Mesenchymal stem cell (in vitro differentiated cells and primary cell): ENCODE measurements at regions not wholly inside any gene's neighbourhood (a gene's known extent, or its start where the extent isn't known, plus 50 kb on each side); places are given as distances from the start of the nearest gene placed in this dataset.

ENCODE experiments used
- DNase-seq: peaks from one replicate; pipeline ENCODE4 v3.0.0-alpha.2; 2013
- H2AFZ ChIP-seq: one replicate; pipeline ENCODE4 v1.6.1; 2013; ENCODE audit warnings: low read depth, mild to moderate bottlenecking, control low read depth, inconsistent platforms, low read length, moderate library complexity
- H2AK5ac ChIP-seq: 2 replicates; pipeline ENCODE4 v1.6.1; 2013; ENCODE audit warnings: low read length, moderate library complexity, mild to moderate bottlenecking, inconsistent platforms; ENCODE audit not compliant: severe bottlenecking
- H2BK120ac ChIP-seq: one replicate; pipeline ENCODE4 v1.6.1; 2013; ENCODE audit warnings: low read depth, mild to moderate bottlenecking, inconsistent platforms, low read length, moderate library complexity
- H2BK12ac ChIP-seq, 2 experiments: one replicate each; pipeline ENCODE4 v1.6.1; 2013; ENCODE audit warnings: inconsistent platforms in 2 of 2, low read length in 2 of 2, mild to moderate bottlenecking in 2 of 2, moderate library complexity in 2 of 2, control low read depth in 1 of 2
- H2BK15ac ChIP-seq: one replicate; pipeline ENCODE4 v1.6.1; 2013; ENCODE audit warnings: mild to moderate bottlenecking, low read depth, inconsistent platforms; ENCODE audit not compliant: poor library complexity, severe bottlenecking
- H2BK5ac ChIP-seq: 2 replicates; pipeline ENCODE4 v1.6.1; 2013; ENCODE audit warnings: low read depth, mild to moderate bottlenecking, low read length, control low read depth, inconsistent platforms; ENCODE audit not compliant: poor library complexity, severe bottlenecking
- H3K14ac ChIP-seq, 2 experiments: one replicate each; pipeline ENCODE4 v1.6.1; 2013; ENCODE audit warnings: inconsistent platforms in 2 of 2, low read length in 2 of 2, control low read depth in 1 of 2, mild to moderate bottlenecking in 1 of 2, moderate library complexity in 1 of 2
- H3K18ac ChIP-seq, 2 experiments: one replicate each; pipeline ENCODE4 v1.6.1; 2013; ENCODE audit warnings: inconsistent platforms in 2 of 2, low read length in 2 of 2, control low read depth in 1 of 2, low read depth in 1 of 2, mild to moderate bottlenecking in 1 of 2
- H3K23ac ChIP-seq, 2 experiments: one replicate each; pipeline ENCODE4 v1.6.1; 2013; ENCODE audit warnings: inconsistent platforms in 2 of 2, low read length in 2 of 2, mild to moderate bottlenecking in 2 of 2, moderate library complexity in 2 of 2, control low read depth in 1 of 2
- H3K27ac ChIP-seq: 2 replicates; pipeline ENCODE4 v1.5.1; 2013; ENCODE audit warnings: mild to moderate bottlenecking, moderate library complexity, low read length, control low read depth, inconsistent platforms; ENCODE audit not compliant: poor library complexity, severe bottlenecking
- H3K27me3 ChIP-seq, 2 experiments: 2 replicates each; pipeline versions ENCODE4 v1.6.1 to v1.7.0; 2013; ENCODE audit warnings: low read length in 2 of 2, mild to moderate bottlenecking in 2 of 2, moderate library complexity in 2 of 2, control low read depth in 1 of 2, inconsistent platforms in 1 of 2; ENCODE audit not compliant: control insufficient read depth in 1 of 2, insufficient read depth in 1 of 2
- H3K36me3 ChIP-seq, 2 experiments: 2 replicates each; pipeline versions ENCODE4 v1.6.1 to v1.7.0; 2013; ENCODE audit warnings: low read length in 2 of 2, control low read depth in 1 of 2, inconsistent platforms in 1 of 2, low read depth in 1 of 2, mild to moderate bottlenecking in 1 of 2; ENCODE audit not compliant: insufficient read depth in 2 of 2, control insufficient read depth in 1 of 2
- H3K4ac ChIP-seq, 2 experiments: one replicate each; pipeline ENCODE4 v1.6.1; 2013; ENCODE audit warnings: inconsistent platforms in 2 of 2, low read length in 2 of 2, mild to moderate bottlenecking in 2 of 2, moderate library complexity in 2 of 2, control low read depth in 1 of 2, low read depth in 1 of 2
- H3K4me1 ChIP-seq: 2 replicates; pipeline ENCODE4 v1.6.1; 2013; ENCODE audit warnings: low read depth, low read length, control low read depth; ENCODE audit not compliant: control insufficient read depth, insufficient read depth
- H3K4me2 ChIP-seq: 2 replicates; pipeline ENCODE4 v1.6.1; 2013; ENCODE audit warnings: low read length, mild to moderate bottlenecking, inconsistent platforms; ENCODE audit not compliant: poor library complexity, severe bottlenecking
- H3K4me3 ChIP-seq, 2 experiments: 2 replicates each; pipeline versions ENCODE4 v1.5.1 to v1.7.0; 2013; ENCODE audit warnings: low read length in 2 of 2, mild to moderate bottlenecking in 2 of 2, control low read depth in 1 of 2, low read depth in 1 of 2; ENCODE audit not compliant: insufficient read depth in 1 of 2
- H3K79me1 ChIP-seq: replicated peaks from 2 replicates; pipeline ENCODE4 v1.6.1; 2013; ENCODE audit warnings: mild to moderate bottlenecking, control low read depth, low read length, inconsistent platforms; ENCODE audit not compliant: poor library complexity, severe bottlenecking
- H3K9ac ChIP-seq: 2 replicates; pipeline ENCODE4 v1.7.0; 2013; ENCODE audit warnings: mild to moderate bottlenecking, low read length, moderate library complexity
- H3K9me3 ChIP-seq: 2 replicates; pipeline ENCODE4 v1.7.0; 2013; ENCODE audit warnings: mild to moderate bottlenecking, low read length; ENCODE audit not compliant: control insufficient read depth
- H4K8ac ChIP-seq: one replicate; pipeline ENCODE4 v1.6.1; 2013; ENCODE audit warnings: inconsistent platforms, mild to moderate bottlenecking, low read length, moderate library complexity
- H4K91ac ChIP-seq: one replicate; pipeline ENCODE4 v1.6.1; 2013; ENCODE audit warnings: mild to moderate bottlenecking, low read length, inconsistent platforms
- WGBS: methylation state at CpG from one replicate; pipeline ENCODE4 v1.1.7; 2013; ENCODE audit warnings: mixed read lengths; 5-methylcytosine and 5-hydroxymethylcytosine counted together

- Histone ChIP-seq H3K4me3 (no peak overlapping the region), H3K27ac (no peak overlapping the region), H2BK120ac (no peak overlapping the region), H3K4ac (no peak overlapping the region), H2BK5ac (no peak overlapping the region), H3K18ac (no peak overlapping the region), H3K14ac (no peak overlapping the region), H3K23ac (no peak overlapping the region), H3K9me3 (peaks cover 20% of the 10 kb centered on the region), H2BK15ac (no peak overlapping the region), H4K8ac (no peak overlapping the region), H2AFZ (no peak overlapping the region), H2BK12ac (no peak overlapping the region), H3K79me1 (no peaks in the 10 kb centered on the region), H3K4me1 (peaks cover 2% of the 10 kb centered on the region), H3K4me2 (no peak overlapping the region), H3K27me3 (no peaks in the 10 kb centered on the region), H4K91ac (no peak overlapping the region), H2AK5ac (no peak overlapping the region), H3K36me3 (no peaks in the 10 kb centered on the region), H3K9ac (no peak overlapping the region)
- WGBS, result no CpG with 5 or more reads among the region's 1 CpG
- no peak for DNase-seq
These were observed 616.3 kb downstream of the UTRN start for GRCh38 chr6:144901412-144901811.

GRCh38 chr6:144908004-144908403 lies 622.9 kb downstream of the UTRN start:
- H4K8ac ChIP-seq, result no peak overlapping the region
- no peak overlapping the region for H3K4me3 ChIP-seq
- H3K14ac ChIP-seq, result no peak overlapping the region
- peaks cover 2% of the 10 kb centered on the region for H3K4me1 ChIP-seq
- H2BK5ac ChIP-seq, result no peak overlapping the region
- WGBS, result 93% methylated on average over 1 of the region's 1 CpG
- no peak overlapping the region for H2BK15ac ChIP-seq
- H3K18ac ChIP-seq, result no peak overlapping the region
- H2BK120ac ChIP-seq, result no peak overlapping the region
- no peaks in the 10 kb centered on the region for H3K79me1 ChIP-seq
- no peak for DNase-seq
- no peaks in the 10 kb centered on the region for H3K36me3 ChIP-seq
- no peak overlapping the region for H3K27ac ChIP-seq
- H4K91ac ChIP-seq, result no peak overlapping the region
- no peak overlapping the region for H3K23ac ChIP-seq
- H2BK12ac ChIP-seq, result no peak overlapping the region
- no peak overlapping the region for H3K9ac ChIP-seq
- no peaks in the 10 kb centered on the region for H3K27me3 ChIP-seq
- H3K4ac ChIP-seq, result no peak overlapping the region
- H2AK5ac ChIP-seq, result no peak overlapping the region
- no peaks in the 10 kb centered on the region for H3K9me3 ChIP-seq
- H3K4me2 ChIP-seq, result no peak overlapping the region
- H2AFZ ChIP-seq, result no peak overlapping the region

GRCh38 chr6:144909753-144910285 lies 624.7 kb downstream of the UTRN start:
- no peak overlapping the region for H4K8ac ChIP-seq
- H2AK5ac ChIP-seq, result no peak overlapping the region
- H3K4me3 ChIP-seq, result no peak overlapping the region
- peaks cover 3% of the 10 kb centered on the region for H3K4me1 ChIP-seq
- 92% methylated on average over 3 of the region's 3 CpGs for WGBS
- H4K91ac ChIP-seq, result no peak overlapping the region
- H3K18ac ChIP-seq, result no peak overlapping the region
- no peak overlapping the region for H3K14ac ChIP-seq
- H2BK15ac ChIP-seq, result no peak overlapping the region
- H3K9ac ChIP-seq, result no peak overlapping the region
- H3K79me1 ChIP-seq, result no peaks in the 10 kb centered on the region
- H3K4me2 ChIP-seq, result no peak overlapping the region
- H3K9me3 ChIP-seq, result no peaks in the 10 kb centered on the region
- H3K27me3 ChIP-seq, result no peaks in the 10 kb centered on the region
- no peak overlapping the region for H2BK120ac ChIP-seq
- no peak overlapping the region for H3K23ac ChIP-seq
- no peak overlapping the region for H2BK12ac ChIP-seq
- H3K36me3 ChIP-seq, result no peaks in the 10 kb centered on the region
- H2BK5ac ChIP-seq, result no peak overlapping the region
- no peak overlapping the region for H2AFZ ChIP-seq
- no peak for DNase-seq
- H3K27ac ChIP-seq, result no peak overlapping the region
- H3K4ac ChIP-seq, result no peak overlapping the region

GRCh38 chr6:144911322-144911721 lies 626.2 kb downstream of the UTRN start:
- H3K27ac ChIP-seq, result no peak overlapping the region
- H4K91ac ChIP-seq, result no peak overlapping the region
- no peak overlapping the region for H3K14ac ChIP-seq
- no peak overlapping the region for H3K4me3 ChIP-seq
- H2BK120ac ChIP-seq, result no peak overlapping the region
- no peak overlapping the region for H2AK5ac ChIP-seq
- H3K18ac ChIP-seq, result no peak overlapping the region
- WGBS, result 88% methylated on average over 2 of the region's 2 CpGs
- no peak overlapping the region for H2BK12ac ChIP-seq
- H3K27me3 ChIP-seq, result no peaks in the 10 kb centered on the region
- peaks cover 3% of the 10 kb centered on the region for H3K4me1 ChIP-seq
- no peak overlapping the region for H2AFZ ChIP-seq
- no peak overlapping the region for H2BK15ac ChIP-seq
- H3K9ac ChIP-seq, result no peak overlapping the region
- no peak overlapping the region for H4K8ac ChIP-seq
- no peak overlapping the region for H3K4ac ChIP-seq
- no peaks in the 10 kb centered on the region for H3K79me1 ChIP-seq
- no peak overlapping the region for H2BK5ac ChIP-seq
- no peak for DNase-seq
- H3K4me2 ChIP-seq, result no peak overlapping the region
- no peaks in the 10 kb centered on the region for H3K36me3 ChIP-seq
- H3K9me3 ChIP-seq, result no peaks in the 10 kb centered on the region
- no peak overlapping the region for H3K23ac ChIP-seq
